Pons (tissue), 1 donor: ENCODE measurements at regions not wholly inside any gene's neighbourhood (a gene's known extent, or its start where the extent isn't known, plus 50 kb on each side); places are given as distances from the start of the nearest gene placed in this dataset.
A peak's percentile ranks its signal among the peaks of the same experiment; 100 is the strongest.

ENCODE experiments used
- DNase-seq: peaks from one replicate; pipeline ENCODE4 v3.0.0-alpha.2; 2016; ENCODE audit warnings: low spot score

DNA sequence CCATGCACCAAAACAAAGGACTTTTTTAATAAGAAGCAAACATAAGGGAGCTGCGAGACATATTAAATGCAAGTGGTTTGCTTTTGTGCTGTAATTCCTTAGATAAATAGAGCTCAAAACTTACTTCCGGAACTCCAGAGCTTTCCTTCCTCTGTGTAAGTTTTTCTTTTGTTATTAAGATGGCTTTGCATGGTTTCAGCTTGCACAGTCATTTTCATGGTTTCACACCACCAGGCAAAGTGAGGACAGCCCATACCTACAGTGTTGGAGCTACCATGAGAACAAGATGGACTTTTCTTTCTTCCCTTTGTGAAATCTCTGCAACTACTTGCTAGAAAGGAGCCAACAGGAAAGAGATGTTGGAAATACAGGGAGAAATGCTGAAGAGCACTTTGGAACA is 368.0 kb downstream of the SETD4 start:
- DNase-seq, result no peak

DNA sequence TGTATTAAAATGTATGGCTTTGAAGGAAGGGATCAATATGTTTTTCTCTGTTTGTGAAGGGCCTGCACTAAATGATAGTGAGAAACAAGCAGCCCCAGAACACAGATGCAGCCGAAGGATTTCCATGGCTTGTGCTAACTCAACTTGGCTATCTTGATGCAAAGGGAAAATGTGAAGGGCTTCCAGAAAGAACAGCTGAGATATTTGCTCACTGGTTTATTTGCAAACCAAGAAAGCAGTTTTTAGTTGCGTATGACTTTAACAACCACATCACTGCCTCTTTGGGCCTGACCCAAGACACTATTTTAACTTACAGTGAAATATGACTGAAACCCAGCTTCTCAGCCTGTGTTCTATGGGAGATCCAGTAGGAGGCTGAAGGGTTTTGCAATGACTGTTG is 369.9 kb downstream of the SETD4 start:
- DNase-seq, result no peak

DNA sequence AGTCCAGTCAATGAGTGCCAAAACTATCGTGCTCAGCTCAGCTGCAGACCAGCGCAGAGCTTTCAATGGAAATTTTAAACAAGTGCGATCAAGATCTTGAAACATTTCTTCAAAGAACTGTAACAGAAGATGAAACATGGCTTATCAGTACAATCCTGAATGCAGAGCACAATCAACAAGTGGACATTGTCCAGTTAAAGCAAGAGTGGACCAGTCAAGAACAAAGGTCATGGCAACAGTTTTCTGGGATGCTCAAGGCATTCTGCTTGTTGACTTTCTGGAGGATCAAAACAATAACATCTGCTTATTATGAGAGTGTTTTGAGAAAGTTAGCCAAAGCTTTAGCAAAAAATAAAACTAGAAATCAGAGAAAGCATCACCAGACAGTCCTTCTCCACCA is 374.2 kb downstream of the SETD4 start:
- no peak for DNase-seq

DNA sequence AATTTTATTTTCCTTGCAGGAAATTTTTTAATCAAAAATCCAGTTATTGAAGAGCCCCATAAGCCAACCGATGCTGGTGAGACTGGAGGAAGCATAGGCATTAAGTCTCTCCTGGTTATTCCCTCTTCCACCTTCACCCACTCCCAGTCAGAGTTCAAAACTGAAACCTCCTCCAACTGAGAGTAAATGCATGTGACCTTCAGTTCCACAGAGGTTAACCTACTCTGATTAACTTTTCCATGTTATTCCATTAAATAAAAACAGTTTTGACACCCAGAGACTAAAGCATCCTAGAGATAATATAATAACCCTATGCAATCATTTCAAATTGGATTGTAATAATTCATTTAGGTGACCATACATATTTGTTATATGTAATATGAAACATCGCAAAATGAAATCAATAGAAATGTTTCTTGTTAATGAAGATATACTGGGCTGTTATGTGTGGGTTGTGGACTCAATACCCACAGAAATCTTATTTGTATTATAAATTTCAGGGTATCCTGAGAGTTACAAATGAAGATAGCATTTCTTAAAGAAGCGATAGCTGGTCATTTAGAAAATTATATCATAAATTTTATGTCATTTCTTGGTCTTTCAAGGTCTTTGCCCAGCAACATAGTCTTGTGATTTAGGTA is 376.5 kb downstream of the SETD4 start:
- DNase-seq, result no peak

DNA sequence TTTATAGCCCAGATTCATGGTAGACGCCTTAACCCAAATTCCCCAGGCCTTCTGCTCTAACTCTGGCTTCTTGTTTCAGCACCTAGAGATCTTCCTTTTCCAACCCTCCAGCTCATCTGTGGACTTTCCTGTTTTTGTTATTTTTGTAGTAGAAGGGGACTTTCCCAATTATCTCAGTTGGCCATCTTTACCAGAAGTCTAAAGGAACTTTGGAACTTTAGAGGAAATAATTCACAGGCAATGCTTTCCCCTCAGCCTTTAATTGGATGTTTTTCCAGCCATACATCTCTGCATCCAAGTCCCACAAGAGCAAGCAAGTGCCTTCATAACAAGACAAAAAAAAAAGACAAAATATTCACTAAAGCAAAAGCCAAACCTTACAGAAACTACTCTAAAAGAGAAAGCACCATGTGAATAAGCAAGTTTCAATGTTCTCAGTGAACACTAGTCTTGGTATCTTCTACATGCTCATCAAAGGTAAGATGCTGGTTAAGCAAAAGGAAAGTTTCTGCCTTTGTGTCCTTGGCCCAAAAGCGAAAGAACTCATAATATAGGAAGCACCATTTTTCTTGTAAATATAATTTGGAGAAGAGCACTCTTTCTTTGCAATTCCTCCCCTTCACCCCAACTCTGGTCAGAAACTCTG is 377.3 kb downstream of the SETD4 start:
- no peak for DNase-seq

DNA sequence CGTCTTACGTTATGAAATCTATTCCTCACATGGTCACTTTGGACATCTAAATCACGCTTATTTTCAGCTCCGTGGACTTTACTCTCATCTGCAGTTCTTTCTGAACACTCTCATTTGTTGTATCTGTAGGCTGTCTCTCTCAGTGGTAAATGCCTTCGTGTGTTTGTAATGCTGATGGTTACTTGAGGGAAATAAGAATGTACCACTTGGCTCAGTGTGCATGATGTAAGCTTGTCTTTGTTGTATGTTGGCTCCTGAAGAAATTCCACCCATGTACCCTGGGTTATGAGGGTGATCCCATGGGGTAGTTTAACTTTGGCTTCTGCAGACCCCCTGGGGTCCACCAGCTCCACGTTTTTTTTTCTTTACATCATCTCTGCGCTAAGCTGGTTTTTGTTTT is 378.4 kb downstream of the SETD4 start:
- no peak for DNase-seq

DNA sequence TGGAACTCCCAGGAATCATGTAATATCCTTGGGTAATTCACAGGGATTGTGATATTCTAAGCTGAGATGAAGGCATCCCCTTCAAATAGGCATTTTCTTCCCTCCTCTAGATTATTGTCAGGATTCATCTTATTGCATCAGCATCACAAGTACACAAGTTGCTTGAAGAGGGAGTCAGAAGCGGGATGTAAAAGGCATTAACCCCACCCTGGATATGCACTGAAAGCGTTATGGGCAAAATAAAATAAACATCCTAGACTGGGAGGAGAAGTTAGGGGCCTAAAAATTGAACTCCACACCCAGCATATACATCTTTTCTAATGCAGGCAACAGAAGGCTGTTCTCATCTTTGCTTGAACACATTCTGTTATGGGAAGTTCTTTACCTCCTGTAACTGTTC is 381.2 kb downstream of the SETD4 start:
- no peak for DNase-seq

DNA sequence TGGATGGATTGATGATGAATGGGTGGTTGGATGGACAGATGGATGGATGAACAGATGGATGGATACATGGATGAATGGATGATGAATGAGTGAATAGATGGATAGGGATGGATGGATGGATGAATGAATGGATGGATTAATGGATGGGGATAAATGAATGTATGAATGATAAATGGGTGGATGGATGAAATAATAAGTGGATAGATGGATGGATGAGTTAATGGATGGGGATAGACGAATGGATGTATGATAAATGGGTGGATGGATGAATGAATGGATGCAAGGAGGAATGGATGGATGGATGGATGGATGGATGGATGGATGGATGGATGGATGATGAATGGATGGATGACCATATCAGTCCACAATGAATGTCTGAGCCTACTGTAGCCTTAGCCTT is 381.9 kb downstream of the SETD4 start:
- no peak for DNase-seq

DNA sequence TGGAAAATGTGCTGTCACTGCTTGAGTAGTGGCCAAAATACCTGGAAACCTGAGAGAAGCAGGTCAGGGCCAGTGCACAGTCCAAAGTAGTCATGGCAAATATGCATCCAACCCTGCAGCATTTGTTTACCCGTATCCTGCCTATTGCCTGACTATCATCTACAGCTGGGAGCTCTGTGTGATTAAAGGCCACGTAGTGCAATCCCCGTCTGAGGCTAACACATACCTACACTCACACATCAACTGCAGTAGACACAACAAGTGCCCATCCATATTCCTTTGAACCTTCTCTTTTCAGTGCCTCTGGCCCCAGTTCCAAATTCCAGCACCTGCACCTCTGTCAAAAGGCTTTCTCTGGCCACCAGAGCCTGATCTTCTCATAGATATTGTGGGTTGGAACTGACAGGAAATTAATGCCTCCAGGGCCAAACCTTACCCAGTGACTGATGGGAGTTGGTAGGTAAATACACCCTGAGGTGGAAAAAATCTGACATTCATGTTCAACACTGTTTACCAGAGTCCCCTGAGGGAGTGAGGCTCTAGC is 383.0 kb downstream of the SETD4 start:
- DNase-seq, result no peak

DNA sequence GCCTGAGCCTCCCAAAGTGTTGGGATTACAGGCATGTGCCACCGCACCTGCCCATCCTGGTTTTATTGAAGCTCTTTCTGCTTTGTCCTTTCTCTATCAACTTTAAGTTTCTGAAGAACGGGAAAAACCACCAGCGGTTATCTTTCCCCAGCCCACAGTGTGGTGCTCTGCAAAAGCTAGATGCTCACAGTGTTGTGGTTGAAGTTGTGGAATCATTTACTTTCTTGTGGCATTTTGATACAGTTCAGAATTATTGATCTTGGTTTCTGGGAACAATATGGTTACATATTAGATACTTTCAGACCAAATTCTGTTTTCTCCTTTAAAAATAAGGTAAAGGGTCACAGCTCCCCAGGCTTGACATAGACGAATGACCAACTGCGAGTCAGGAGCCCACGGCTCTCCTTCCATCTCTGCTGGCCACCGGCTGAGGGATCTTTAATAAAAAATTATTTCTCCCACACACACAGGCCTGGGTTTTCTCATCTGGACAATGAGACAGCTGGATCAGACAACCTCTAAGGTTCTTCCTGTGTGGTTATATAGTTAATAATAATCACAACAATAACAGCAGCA is 385.3 kb downstream of the SETD4 start:
- DNase-seq, result no peak

DNA sequence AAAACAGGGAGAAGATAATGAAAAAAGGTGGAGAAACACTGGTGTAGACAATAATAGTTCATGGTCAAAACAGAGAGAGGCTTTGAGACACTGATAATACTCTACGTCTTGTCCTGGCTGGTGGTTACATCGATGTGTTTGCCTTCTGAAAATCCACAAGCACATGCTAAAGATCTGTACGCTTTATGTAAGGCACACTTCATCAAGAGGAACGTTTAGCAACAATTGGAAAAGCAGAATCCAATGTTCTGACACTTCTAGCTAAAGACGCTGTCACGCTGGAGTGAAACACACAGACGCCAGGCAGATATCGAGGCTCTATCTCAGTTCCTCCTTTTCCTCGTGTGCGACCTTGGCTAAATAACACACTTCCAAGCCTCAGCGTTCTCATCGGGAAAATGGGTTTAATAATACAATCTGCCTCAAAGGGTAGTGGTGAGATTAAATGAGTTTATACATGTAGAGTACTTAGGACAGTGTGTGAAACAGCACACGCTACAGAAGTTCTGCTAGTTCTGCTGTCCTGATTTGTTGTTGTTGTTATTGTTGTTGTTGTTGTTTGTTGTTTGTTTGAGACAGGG is 386.1 kb downstream of the SETD4 start:
- no peak for DNase-seq

DNA sequence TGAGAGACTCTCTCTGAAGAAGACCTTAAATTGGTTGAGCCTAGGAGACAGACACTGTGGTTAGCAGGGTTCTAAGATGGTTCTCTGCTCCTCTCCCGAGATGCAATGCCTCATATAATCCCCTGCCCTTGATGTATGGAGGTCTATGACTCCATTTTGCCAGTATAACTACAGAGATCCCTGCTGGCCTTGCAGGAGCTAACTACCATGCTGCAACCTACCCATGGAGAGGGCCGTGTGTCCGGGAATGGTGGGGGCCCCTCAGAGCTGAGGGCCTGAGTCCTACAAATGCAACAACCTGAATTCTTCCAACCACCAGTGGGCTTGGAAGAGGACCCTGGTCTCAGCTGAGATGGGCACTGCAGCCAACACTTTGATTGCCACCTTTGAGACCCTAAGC is 388.0 kb downstream of the SETD4 start:
- DNase-seq, result no peak

DNA sequence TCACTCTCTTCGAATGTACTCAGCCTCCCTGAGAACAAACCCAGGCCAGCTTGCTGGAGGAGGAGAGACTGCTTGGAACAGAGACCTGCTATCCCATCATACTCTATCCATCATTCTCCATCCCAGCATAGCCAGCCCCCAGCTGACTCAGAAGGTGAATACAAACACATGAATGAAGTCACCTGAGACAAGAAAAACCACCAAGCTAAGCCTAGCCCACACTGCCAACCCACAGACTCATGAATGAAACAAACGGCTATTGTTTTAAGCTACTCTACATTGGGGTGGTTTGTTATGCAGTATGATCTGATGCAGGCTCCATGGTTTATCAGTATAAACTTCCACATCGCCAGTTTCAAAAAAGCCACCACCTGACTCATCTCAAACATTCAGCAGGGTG is 395.6 kb downstream of the SETD4 start:
- DNase-seq, result no peak

DNA sequence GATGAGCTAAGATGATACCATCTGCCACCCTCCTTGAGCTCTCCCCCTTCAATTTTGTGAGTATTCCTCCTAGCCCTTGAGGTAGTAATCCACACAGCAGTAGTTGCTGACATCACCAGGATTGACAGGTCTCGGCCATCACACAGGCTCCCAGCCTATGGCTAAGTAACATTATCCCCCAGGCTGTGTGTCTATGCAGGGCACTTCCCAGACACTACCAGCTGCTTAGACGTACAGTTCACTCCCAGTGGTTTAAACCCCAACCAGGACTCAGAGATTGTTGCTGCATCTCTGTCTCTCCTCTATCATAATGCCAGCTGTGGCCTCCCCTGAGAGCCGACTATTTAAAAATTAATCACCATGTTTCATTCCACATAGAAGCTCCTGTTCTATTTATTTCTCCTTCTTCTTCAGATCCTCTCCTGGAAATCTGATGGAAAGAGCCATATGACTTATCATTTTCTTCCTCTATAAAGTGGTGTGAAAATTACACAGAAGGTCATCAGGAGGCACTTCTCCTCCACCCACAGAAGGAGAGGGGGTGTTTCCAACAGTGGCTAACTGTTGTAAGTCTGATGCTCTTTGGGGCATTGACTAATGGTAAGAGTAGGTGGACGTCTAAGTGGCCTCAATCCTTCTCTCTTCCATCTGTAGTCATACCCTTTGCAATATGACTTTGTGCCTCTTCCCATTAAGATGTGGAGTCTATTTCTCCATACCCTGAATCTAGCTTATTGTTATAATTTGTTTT is 396.3 kb downstream of the SETD4 start:
- DNase-seq, result no peak

DNA sequence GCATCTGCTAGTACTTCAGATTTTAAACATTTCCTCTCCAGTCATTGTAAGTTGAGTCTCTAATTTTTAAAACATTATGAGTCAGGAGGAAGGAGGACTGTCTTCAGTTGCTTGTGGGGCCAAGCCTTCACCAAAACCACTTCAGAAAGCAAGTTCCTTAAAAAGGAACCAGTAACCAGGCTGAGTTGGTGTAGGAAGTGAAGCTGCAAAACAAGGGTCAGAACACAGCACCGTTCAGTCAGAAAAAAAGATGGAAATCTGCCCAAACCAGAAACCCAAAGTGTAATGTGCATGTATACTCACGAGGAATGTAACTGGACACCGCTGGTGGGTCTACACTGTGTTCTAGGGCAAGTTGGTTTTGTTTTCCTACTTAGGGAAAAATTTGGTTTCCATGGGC is 402.1 kb downstream of the SETD4 start:
- DNase-seq, result peak; percentile 79

DNA sequence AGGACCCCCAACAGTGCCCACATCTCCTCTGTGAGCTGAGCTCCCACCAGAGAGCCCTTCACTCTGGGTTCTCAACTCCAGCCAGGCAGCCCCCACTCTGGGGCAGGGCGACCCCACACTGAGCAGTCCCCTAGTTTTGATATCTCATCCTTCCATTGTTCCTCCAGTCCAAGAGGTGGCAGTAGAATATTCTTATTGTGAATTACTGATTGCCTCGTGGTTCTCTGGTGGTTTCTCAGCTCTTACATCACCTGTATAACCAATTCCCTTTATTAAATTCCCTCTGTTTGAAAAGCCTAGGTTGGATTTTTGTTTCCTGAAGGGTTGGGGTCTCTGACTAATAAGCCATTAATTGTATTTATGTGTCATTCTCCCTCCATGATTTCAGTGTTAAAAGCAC is 407.5 kb downstream of the SETD4 start:
- DNase-seq, result no peak

DNA sequence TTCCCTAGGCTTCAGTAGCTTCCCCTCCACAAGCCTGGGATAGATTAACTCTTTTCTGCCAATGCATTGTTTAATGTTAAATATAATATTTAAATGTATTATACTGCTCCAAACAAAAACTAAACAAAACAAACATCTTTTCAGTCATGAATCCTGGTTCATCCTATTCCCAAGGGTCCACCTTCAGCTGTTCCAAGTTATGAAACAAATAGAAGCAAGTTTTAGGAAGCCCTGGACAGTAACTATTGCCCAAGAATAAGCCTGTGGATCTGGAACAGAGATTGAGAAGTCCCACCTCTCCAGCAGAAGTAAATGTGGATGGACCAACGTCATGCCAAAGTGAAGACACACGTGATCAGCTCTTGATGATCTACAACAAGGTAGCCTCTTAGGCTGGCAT is 408.1 kb downstream of the SETD4 start:
- DNase-seq, result no peak

DNA sequence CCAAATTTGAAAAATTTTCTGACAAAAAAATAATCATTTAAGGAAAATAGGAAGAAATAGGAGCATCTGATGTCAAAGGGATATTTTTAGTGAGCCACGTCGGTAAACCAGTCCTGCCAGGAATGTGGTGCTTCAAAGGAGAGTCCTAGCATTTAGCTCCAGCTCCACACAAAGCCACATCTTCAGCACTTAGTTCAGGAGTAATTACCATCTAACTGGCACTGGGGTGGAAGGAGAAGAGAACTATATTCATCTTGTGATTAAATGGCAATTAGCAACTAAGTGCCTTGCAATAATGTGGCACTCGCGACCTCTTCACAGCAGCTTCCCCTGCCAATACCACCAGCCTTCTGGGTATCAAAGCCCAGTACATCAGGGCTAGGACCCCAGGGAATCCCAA is 409.1 kb downstream of the SETD4 start:
- no peak for DNase-seq

DNA sequence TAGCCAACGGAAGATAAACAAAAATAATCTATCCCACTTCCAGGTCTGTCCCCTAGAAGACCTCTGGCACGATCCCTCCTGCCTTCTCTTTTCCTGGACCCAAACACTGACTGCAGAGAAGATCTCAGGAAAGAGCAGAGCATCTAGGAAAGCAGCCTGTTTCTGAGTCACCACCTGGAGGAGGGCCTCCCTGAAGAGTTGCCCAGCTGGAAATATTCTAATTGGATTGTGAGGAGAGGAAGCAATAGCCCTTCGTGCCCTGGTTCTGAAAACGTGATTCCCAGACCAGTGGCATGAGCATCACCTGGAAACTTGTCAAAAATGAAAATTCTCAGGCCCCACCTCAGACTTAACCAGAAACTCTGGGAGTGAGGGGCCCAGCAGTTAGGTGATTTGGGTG is 411.1 kb downstream of the SETD4 start:
- DNase-seq, result no peak

DNA sequence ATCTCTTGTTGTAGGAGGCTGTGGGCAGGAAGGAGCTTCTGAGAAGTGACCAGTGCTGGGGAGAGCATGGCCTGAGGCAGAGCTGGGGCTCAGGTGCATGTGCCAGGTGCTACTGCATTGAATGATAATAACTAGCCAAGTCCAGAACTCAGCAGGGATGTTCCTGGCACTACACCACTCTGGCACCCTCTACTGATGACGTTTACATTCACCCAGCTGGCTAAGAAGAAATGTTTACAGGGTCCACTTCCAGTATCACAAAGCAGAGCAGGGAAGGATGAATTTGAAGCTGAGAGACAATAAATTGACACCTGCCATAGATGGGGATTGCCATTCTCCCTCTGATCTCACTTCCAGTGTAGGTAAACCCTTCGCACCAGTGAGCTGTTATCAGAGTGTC is 411.8 kb downstream of the SETD4 start:
- DNase-seq, result no peak

DNA sequence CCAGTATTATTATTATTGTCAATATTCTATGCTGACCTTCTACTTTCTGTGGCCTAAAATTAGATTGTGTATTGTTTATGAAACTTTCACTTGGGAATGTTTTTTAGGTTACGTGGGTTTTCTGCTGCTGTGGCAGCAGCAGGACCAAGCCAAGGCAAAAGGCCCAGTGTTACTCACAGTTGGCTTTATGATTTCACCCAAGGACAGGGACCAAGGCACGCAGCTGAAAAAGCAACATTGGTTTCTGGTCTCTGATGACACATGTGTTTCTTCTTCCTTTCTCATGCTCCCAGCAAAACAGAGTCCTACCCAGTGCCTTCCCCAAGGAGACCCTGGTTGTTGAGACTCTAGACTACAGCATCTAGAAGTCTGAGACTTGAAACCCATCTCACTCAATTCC is 413.7 kb downstream of the SETD4 start:
- DNase-seq, result no peak

DNA sequence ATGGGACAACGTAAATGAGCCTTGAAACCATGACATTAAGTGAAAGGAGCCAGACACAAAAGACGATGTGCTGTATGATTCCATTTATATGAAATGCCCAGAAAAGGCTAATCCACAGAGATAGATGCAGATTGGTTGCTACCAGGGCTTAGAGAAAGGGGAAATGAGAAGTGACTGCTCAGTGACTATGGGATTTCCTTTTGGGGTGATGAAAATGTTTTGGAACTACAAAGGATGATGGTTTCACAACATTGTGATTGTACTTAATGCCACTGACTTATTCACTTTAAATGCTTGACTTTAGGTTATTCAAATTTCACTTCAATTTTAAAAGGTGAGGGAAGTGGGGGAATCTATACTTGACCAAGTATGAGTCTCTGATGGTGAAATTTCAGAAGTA is 414.3 kb downstream of the SETD4 start:
- no peak for DNase-seq

DNA sequence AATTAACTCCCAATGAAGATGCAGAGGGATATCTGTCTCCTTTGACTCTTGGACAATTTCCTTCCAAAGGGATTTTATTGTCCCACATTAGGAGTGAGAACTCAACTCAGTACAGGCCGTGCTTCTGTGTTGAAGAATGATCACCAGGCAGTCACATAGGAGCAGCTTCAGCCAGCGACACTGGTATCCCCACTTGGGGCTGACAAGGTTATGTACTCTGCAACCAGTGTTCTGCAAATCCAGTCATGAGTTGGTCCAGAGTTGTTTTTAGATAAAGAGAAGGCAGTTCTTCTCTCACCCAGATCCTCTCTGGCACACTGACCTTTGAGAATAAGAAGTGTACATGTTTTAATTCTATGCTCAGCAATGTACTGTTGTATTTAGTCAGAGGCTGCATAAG is 415.8 kb downstream of the SETD4 start:
- DNase-seq, result no peak
